ENCODE measurements at regions not wholly inside any gene's neighbourhood (a gene's known extent, or its start where the extent isn't known, plus 50 kb on each side); places are given as distances from the start of the nearest gene placed in this dataset.
"Not testable (repeated sequence)": the region's sequence is repeated elsewhere in the genome, so short reads cannot be mapped to it uniquely, and the experiment has no call there.

DNA sequence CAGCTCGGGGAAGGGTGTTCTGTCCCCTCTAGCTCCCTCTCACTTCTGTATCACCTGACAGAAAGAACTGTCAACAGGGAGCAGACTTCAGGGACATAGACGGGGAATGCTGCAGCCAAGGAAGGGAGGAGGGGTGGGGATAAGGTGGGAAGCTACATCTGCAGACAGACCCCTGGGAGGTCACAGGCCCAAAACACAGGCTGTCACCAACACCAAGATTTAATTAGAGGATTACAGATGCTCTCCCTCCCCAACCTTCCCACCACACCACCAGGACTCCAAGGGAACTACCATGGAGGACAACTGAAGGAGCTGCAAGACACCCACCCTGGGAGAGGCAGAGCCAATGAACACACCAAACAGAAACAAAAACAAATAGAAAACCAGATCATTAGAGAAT lies 425.2 kb upstream of the VSTM2A start:
- DNase-seq (ENCODE audit: low spot score), result no peak

DNA sequence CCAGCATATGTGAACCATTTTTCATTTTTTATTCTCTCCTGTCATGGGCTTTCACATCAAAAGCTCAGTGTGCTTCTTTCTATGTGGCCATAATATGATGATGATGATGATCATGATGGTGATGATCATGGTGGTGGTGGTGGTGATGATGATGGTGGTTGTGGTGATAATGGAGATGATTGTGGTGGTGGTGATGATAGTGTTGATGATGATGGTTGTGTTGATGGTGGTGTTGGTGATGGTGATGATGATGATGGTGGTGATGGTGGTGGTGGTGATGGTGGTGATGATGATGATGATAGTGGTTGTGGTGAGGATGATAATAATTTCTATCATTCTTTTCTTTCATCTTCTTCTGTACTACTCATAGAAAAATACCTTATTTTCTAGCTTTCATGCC lies 413.1 kb upstream of the VSTM2A start:
- no peak for DNase-seq (ENCODE audit: low spot score)

DNA sequence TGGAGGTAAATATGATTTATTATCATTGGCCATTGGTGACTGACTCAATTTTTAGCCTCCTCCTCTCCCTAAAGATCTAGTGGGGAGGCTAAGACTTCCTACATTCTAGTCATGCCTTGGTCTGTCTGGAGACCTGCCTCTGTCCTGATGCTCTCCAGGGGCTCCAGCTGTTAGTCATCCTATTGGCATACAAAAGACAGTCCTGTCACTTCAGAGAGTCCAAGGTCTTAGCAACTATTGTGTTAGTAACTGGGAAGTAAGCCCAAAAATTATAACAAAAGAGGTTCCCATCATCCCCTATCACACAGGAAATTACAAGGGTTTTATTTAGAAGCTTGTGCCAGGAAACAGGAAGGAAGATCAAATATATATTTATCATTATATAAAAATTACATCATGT lies 400.6 kb upstream of the VSTM2A start:
- no peak for DNase-seq (ENCODE audit: low spot score)

DNA sequence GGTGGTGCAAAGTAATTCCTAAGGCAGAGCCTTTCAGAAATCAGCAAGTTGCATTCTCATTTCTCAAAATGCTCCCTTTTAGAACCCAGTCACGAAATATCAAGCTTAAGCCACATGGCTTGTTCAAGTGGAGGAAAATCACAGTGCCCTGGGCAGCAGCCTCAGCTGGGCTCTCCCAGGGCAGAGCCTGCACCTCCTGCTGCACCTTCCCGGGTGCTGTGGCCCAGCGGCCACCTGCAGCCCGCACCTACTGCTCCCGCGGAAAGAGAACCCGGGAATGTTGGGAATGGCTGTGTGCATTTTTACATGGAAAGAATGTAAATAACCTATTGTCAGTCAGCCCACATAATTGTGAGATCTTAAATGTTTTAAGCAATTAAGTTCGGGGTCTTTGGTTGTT lies 396.5 kb upstream of the VSTM2A start:
- DNase-seq (ENCODE audit: low spot score), result no peak

DNA sequence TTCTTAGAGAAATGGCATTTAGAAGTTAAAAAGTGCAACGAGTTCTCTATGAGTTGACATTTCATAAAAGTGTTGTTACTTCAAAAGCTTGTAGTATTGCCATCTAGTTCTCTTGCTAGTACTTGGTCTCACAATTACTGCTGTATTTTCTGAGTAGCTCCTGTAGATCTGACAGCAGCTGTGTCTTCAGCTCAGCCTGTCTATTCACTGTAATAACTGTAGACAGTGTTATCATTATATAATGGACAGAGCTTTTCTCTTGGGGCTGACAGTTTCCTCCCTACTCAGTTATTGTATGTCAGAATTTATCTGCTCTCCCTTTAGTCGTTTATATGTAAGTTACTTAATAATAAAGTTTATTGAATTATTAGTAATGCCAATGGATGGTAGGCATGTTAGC lies 388.7 kb upstream of the VSTM2A start:
- no peak for DNase-seq (ENCODE audit: low spot score)

DNA sequence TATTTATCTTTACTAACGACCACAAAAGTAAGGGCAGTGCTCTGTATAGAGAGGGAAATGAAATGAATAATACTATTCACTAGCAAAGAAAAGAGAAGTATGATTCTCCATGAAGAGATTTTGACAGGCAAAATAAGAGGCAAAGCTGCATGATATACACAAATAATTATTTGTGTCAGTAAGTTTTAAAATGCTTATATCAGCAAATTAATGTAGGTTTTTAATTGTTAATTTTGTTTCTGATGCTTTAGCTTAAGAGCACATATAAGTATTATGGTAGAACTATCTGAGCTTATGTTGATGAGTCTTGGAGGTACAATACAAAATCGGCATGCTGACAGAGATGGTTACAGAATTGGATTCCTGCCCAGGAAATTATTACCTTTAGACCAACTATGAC lies 383.1 kb upstream of the VSTM2A start:
- no peak for DNase-seq (ENCODE audit: low spot score)

DNA sequence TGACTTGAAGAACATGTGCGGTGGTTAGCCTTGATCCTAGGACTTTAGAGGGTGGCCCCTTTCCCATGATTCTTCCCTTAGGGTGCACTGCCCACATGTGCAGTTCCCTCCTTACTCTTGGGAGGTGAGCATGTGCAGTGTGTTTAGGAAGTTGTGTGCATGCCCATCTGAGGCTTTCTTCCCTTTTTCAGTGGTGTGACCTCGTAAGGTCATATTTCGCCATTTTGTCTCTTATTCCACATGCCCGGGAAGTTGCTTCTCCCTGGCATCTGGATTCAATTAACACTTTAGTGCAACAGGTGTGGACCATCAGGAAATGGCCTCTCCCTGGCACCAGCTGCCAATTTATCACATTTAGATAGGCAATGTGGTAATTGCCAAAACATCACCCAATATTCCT lies 380.6 kb upstream of the VSTM2A start:
- no peak for DNase-seq (ENCODE audit: low spot score)

DNA sequence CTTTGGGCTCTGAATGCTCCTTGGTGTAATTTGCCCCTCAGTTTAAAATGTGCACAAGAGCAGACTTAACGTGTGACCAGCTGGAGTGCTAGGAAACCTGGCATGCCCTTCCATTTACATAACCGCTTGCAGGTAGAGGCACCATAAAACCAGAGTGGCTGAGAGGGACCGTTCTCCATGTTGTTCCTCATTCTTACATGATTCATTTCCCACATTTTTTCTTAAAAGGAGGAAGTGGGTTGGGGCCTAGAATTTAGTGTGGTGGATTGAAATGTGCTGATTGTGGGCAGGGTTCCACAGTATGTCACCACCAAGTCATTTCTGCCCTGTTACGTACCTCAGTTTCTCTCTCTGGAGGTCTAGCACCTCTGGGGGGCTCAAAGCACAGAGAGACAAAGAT lies 375.8 kb upstream of the VSTM2A start:
- no peak for DNase-seq (ENCODE audit: low spot score)

DNA sequence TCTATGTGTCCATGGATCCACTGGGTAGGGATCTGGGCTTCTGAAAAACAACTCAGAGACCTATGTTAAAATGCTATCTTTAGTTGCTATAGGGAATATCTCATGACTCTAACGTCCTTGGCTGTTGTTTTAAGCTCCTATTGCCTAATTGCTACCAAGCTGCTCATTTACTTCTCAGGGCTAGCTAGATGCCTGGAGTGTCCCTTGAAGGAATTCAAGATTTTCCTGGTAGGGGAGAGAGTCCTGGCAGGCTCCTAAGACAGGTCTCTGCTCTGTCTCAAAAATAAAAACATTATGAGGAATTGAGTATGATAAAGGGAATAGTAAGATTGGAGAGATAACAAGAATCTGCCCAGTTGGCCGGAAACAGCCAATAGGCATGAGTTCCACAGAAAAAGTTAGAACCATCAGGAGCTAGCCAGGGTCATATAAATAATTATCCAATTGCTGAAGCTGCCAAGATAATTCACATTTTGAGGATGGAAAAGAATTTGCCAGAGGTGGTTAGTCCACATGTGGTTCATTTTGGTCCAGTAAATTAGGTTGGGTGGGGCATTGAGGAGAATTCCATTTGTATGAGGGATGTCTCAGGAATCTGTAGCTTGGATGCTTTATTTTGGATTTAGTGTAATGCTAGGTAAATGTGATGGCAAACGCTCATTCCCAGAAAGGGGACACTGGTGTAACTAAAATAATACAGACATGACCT lies 362.7 kb upstream of the VSTM2A start:
- DNase-seq (ENCODE audit: low spot score), result no peak

DNA sequence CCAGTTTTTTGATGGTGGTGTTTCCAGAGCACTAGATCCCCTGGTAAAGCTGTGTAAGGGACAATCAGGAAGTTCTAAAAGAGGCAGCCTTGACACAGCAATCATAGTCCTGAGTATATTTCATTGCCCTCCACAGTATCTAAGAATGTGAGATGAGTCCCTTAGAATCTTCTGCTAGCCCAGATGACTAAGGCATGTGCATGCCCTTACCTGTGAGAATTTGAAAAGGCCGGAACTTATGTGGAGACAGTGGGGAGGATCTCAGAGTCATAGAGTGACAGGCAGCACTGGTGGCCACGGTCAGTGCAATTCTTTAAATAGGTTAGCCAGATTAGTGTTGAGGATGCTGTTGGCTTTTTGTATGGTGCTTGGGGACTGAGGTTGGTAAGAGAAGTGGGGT lies 361.4 kb upstream of the VSTM2A start:
- no peak for DNase-seq (ENCODE audit: low spot score)

DNA sequence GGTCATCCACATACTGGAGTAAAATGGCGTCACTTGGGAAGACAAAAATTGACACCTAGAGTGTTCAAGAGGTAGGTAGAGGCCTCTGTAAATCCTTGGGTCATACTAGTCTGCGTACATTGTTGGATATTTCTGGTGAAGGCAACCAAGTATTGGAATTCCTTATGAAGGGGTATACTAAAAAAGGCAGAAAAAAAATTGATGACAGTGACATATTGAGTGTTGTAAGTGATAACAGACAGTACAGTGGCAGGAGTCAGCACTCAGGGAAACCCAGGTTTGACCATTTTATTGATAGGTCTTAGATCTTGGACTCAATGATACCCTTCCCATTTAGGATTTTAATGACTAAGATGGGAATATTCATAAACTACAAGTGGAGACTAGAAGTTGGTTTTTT lies 359.1 kb upstream of the VSTM2A start:
- no peak for DNase-seq (ENCODE audit: low spot score)

DNA sequence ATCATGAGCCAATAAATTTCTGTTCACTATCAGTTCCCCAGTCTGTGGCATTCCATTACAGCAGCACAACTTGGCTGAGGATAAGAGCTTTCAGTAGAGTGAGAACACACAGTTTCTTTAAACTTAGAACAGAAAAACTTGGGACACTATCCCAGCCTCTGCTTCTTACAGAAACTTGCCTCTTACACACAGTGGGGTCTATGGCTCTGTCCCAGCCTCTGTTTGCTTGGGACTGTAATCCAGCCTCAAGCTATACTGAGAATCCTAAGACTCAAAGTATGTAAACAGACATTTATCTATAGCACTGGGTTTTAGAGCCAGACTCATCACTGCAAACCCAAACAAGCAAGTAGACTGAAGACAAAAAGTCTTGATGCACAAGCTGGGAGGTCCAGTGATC lies 355.8 kb upstream of the VSTM2A start:
- DNase-seq (ENCODE audit: low spot score), result no peak

DNA sequence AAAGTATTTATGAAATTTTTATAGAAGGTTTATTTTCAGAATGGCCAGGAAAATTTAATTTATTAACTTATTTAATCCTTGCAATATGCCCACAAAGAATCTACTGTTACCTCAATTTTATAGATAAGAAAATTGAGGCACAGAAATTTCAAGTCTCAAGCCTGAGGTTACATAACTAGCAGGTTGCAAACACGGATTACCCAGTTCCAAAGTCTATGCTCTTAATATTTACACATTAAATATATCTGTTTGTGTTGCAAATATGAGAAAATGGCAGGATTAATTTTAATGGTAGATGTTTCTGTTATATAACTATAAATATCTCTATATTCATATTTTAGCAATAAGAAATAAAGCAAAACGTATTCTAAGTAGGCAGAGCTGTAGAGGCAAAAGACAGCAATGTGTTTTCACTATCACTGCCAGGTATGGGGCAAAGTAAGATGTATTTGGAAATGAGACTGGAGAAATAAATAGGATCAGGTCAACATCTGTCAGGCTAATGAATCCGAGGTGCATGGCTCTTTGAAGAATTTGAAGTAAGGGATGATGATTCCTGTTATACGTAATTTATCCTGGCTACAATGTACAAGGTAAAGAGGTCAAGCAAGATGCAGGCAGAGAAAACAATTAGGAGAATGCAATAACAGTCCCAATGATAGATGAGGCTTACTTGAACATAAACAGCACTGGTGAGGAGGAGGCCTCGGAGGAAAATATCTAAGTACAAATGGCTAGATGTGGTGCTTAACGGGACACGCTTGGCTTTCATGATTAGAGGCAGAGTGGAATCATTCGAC lies 354.1 kb upstream of the VSTM2A start:
- DNase-seq (ENCODE audit: low spot score), result no peak

DNA sequence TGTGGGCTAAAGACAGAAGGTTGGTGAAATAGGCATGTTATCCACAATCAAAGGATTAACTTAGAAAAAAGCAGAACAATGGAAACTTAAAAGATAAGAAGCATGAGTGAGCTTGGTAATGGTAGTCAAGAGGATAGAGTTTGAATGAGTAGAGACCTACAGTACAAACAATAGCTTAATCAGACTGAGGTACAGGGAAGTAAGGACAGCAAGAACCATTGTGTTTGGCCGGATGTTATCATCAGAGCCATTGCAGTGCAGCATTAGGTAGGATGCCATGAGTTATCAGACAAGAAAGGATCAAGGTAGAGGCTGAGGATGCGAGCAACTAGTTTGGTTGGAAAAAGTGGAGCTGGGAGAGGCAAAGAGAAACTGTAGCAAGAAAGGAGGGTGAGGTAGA lies 353.3 kb upstream of the VSTM2A start:
- DNase-seq (ENCODE audit: low spot score), result no peak

DNA sequence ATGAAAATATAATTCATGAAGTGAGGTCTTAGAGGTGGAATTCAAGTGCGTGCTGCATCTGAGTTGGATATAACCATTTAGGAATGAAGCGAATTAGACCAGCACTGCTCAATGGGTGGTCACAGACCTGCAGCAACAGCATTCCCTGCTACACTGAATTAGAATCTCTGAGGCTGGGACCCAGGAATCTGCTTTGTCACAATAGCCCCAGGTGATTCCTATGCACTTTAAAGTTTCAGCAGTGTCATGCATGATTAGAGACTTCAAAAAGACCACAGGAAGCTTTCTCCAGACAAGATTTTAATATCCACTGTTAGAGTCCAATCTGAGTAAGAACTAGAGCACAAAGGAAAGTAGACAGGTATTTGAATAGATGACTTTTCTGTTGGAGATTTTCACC lies 352.8 kb upstream of the VSTM2A start:
- no peak for DNase-seq (ENCODE audit: low spot score)

DNA sequence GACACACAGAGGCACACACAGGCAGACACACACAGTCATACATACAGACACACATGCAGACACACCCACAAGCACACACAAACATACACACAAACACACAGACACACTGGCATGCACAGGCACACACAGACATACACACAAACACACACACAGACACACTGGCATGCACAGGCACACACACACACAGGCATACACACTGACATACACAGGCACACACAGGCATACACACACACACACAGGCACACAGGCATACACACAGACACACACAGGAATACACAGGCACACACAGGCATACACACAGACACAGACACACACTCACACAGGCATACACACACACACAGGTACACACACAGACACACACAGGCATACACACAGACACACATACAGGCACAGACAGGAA lies 340.7 kb upstream of the VSTM2A start:
- DNase-seq (ENCODE audit: low spot score), result no peak

DNA sequence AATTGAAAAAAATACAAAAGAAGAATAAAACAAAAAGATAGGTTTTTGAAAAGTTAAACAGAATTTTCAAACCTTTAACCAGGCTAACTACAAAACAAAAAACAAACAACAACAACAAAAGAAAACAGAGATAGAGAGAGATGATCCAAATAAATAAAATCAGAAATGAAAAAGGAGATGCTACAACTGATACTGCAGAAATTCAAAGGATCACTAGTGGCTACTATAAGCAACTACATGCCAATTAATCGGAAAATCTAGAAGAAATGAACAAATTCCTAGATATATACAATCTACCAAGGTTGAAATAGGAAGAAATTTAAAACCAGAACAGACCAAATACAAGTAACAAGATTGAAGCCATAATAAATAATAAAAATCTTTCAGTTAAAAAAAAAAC lies 326.8 kb upstream of the VSTM2A start:
- DNase-seq (ENCODE audit: low spot score), result no peak

DNA sequence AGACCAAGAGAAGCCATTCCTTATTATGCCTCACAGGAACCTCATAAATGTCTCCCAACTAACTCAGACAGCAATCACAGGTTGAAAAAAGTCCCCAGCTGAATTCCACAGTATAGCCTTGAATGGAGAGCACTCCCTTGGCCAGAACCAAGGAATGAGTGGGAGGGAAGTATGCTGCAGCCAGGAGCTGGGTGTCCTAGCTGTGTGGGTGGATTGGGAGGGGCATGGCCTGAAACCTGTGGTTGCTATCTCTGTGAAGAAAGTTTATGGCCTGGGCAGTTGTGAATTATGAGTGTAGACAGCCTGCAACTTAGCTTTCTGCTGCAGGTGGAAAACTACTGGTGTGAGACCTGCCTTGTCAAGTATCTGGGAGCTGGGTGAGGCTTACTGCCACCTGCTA lies 316.1 kb upstream of the VSTM2A start:
- DNase-seq (ENCODE audit: low spot score), result not testable (repeated sequence)

DNA sequence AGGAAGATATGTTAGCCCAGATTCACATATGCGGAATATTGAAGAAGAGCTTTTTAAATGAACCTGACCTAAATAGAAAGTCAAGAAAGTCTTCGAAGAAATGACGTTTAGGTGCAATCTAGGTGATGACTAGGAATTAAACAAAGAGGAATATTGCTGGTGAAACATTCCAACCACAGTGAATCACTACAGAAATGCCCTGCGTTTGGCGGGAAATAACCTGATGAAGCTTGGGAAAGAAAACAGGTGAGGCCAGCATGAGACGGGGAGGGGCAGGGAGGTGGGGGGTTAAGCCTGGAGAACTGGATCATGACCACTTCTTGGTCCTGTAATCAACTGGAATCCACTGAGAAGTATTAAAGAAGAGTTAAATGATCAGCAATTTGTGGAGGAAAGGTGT lies 299.4 kb upstream of the VSTM2A start:
- no peak for DNase-seq (ENCODE audit: low spot score)

DNA sequence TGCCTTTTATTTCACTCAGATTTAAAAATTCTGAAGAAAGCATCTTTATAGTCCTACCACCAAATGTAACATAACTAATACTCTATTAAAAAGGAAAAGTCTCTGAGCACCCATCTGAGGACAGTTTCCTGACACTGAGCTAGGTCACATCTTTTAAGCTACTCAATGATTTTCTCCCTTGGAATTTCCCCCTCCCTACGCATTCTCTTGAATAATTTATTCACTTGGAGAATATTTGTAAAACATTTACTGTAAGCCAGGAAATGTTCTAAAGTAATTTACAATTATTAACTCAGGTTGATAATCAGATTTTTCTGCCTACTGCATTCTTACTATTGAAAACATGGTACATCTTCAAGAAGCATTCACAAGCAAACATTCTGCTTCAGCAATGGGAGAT lies 297.2 kb upstream of the VSTM2A start:
- DNase-seq (ENCODE audit: low spot score), result no peak

DNA sequence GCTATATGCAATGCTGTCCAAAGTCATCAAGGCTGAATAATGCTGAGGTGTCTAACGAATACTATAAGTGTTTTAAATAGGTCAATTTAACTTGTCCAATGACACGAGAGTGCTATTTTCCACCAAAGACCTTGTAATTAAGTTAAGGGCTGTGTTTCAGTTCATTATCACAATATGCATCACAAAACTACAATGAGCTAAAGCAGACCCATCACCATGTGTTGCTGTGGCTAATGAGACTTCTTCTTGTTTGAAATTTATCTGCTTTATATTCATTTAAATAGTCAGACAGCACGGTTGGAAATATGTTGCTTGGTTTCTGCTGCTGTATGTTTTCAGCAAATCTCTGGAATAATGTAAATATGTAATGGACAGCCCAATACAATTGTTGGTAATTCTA lies 292.5 kb upstream of the VSTM2A start:
- DNase-seq (ENCODE audit: low spot score), result no peak

DNA sequence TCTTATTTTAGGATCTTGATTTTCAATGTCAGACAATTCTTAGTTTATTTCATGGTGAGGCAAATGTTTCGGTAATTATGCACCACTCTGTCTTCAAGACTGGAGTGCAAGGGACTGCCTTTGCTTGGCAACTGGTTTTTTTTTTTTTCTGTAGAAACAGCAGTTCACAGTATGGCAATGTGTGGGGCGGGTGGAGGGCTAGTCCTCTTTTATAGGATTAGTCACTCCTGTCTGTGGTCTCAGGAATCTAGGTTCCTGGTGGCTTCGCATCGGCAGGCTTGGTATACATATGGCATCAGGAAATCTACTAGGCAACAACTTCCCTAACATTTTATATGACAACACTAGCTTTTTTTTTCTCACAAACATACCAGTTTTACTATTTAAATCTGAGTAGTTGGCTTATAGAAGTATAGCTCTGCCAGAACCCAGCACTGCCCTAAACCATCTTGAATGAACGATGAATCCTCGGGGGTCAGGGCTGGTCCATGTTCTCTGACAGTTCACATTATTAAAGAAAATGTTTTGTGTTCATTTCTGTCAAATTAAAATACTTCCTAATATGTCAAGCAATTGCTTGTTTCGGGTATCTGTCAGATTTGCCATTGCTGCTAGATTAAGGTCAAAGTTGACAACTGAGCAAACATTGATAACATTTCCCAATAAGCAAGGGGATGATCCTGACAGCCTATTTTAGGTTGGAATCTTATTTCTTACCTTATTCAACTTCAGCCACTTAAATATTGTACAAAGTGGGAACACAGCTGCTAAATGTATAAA lies 289.7 kb upstream of the VSTM2A start:
- no peak for DNase-seq (ENCODE audit: low spot score)

DNA sequence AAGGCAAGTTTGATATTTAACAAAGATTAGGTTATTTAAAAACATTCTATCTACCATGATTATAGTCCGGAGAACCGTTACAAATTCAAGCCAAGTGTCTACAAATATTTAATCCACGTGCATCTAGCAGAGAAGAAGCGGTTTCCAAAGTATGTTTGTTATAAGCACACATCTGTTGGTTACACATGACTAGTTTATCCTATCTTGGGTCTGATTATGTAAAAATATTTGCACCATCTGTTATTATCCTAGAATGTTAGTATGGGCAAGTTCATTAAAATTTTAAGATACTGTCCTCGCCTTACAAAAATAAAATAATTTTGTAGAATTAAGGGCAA lies 289.2 kb upstream of the VSTM2A start:
- no peak for DNase-seq (ENCODE audit: low spot score)

Data from COLO829 (cell line).